ENCODE measurements at regions not wholly inside any gene's neighbourhood (a gene's known extent, or its start where the extent isn't known, plus 50 kb on each side); places are given as distances from the start of the nearest gene placed in this dataset.

GRCh38 chr1:108072212-108072611, 107.2 kb upstream of the VAV3 start:
- Histone ChIP-seq H3K14ac (ENCODE audit: insufficient read length) (no peak overlapping the region), H3K23ac (ENCODE audit: insufficient read length) (no peak overlapping the region), H2BK120ac (replicated peaks; ENCODE audit: low read depth, low read length) (no peak overlapping the region), H3K4ac (replicated peaks; ENCODE audit: insufficient read length, low read depth, low read length) (no peak overlapping the region), H3K18ac (ENCODE audit: extremely low read depth, low read length) (no peak overlapping the region), H3K9me3 (ENCODE audit: insufficient read depth in 2 of 2, low read depth in 1 of 2, low read length in 1 of 2) (no peaks in the 10 kb centered on the region), H2AFZ (ENCODE audit: low read length) (no peak overlapping the region), H2AK5ac (ENCODE audit: low read depth, low read length) (no peak overlapping the region), H2BK15ac (ENCODE audit: low read length) (no peak overlapping the region), H4K8ac (ENCODE audit: extremely low read depth, insufficient read depth, low read length) (no peak overlapping the region), H3K27ac (ENCODE audit: low read depth, low read length) (no peak overlapping the region), H3K36me3 (ENCODE audit: control insufficient read depth in 2 of 4, insufficient read depth in 4 of 4, low read length in 3 of 4) (no peaks in the 10 kb centered on the region), H2BK5ac (ENCODE audit: low read depth, low read length) (no peak overlapping the region), H3K4me2 (ENCODE audit: insufficient read depth in 1 of 2, low read depth in 2 of 2, low read length in 2 of 2) (no peak overlapping the region), H3K27me3 (replicated peaks in 1 of 4; ENCODE audit: control insufficient read depth in 3 of 4, extremely low read depth in 1 of 4, insufficient read depth in 3 of 4, low read length in 3 of 4) (no peaks in the 10 kb centered on the region), H4K91ac (replicated peaks; ENCODE audit: insufficient read length, low read length) (no peak overlapping the region), H3K79me2 (ENCODE audit: control insufficient read depth in 1 of 2, insufficient read depth in 2 of 2, low read length in 2 of 2) (no peaks in the 10 kb centered on the region), H3K4me1 (replicated peaks in 1 of 4; ENCODE audit: control insufficient read depth in 3 of 4, insufficient read depth in 4 of 4, low read length in 3 of 4) (no peaks in the 10 kb centered on the region), H3K79me1 (ENCODE audit: low read depth, low read length) (no peaks in the 10 kb centered on the region), H4K5ac (ENCODE audit: insufficient read length, low read depth, low read length) (no peak overlapping the region), H3K23me2 (ENCODE audit: low read depth, low read length) (no peaks in the 10 kb centered on the region), H2BK20ac (ENCODE audit: low read length) (no peak overlapping the region), H3K56ac (replicated peaks; ENCODE audit: insufficient read length, low read depth, low read length) (no peak overlapping the region), H4K20me1 (replicated peaks in 1 of 2; ENCODE audit: control insufficient read depth in 1 of 2, insufficient read depth in 2 of 2, low read length in 2 of 2) (no peaks in the 10 kb centered on the region), H2BK12ac (ENCODE audit: low read depth, low read length) (no peak overlapping the region), H3K9ac (replicated peaks in 1 of 4; ENCODE audit: extremely low read depth in 1 of 4, low read depth in 3 of 4, low read length in 3 of 4) (no peak overlapping the region), H3K4me3 (ENCODE audit: extremely low read depth in 1 of 4, insufficient read depth in 2 of 4, low read depth in 3 of 4, low read length in 4 of 4) (no peak overlapping the region)
- no peak for FAIRE-seq
- no peak for TF ChIP-seq EGR1 (IDR thresholded peaks at IDR 0.05; ENCODE audit: borderline replicate concordance, low read depth, low read length)
- no peak for TF ChIP-seq TEAD4 (IDR thresholded peaks at IDR 0.05; ENCODE audit: low read depth, low read length)
- TF ChIP-seq CTCF (IDR thresholded peaks at IDR 0.05; ENCODE audit: control extremely low read depth in 1 of 3, insufficient read depth in 1 of 3, low read depth in 1 of 3, low read length in 3 of 3): no peak
- TF ChIP-seq SP4 (IDR thresholded peaks at IDR 0.05; ENCODE audit: low read length): no peak
- no peak for TF ChIP-seq USF2 (IDR thresholded peaks at IDR 0.05; ENCODE audit: low read length)
- TF ChIP-seq HDAC2 (IDR thresholded peaks at IDR 0.05; ENCODE audit: borderline replicate concordance in 1 of 2, low read depth in 2 of 2, low read length in 2 of 2): no peak
- TF ChIP-seq TAF1 (IDR thresholded peaks at IDR 0.05; ENCODE audit: low read depth, low read length): no peak
- no peak for TF ChIP-seq CEBPB (IDR thresholded peaks at IDR 0.05; ENCODE audit: low read depth, low read length)
- no peak for TF ChIP-seq SIN3A (conservative IDR thresholded peaks at IDR 0.05 in 1 of 2, IDR thresholded peaks at IDR 0.05 in 1 of 2; ENCODE audit: low read depth in 1 of 2, low read length in 2 of 2)
- no peak for DNase-seq (ENCODE audit: low read depth in 1 of 2, low spot score in 2 of 2)
- CTCF ChIA-PET (ENCODE audit: partially characterized antibody): no interaction called here
- POLR2A ChIA-PET (ENCODE audit: partially characterized antibody): no interaction called here
- WGBS, 2 experiments (ENCODE audit: extremely low coverage in 1 of 2, insufficient coverage in 1 of 2, insufficient read length in 1 of 2, insufficient replicate concordance in 2 of 2, low coverage in 1 of 2, low lambda C conversion rate in 2 of 2, missing lambda C conversion rate in 1 of 2): 91% methylated on average over 2 of the region's 2 CpGs; no CpG with 5 or more reads in 1 of the 2 experiments
